Epithelial cell of proximal tubule (primary cell): ENCODE measurements at regions not wholly inside any gene's neighbourhood (a gene's known extent, or its start where the extent isn't known, plus 50 kb on each side); places are given as distances from the start of the nearest gene placed in this dataset.

Experiments used
- DNase-seq: peaks from one replicate; pipeline ENCODE4 v3.0.0-alpha.2; 2011; ENCODE audit warnings: low read depth
- H3K4me3 ChIP-seq: 2 replicates; pipeline ENCODE4 v1.5.1; 2011; ENCODE audit warnings: low read depth, mild to moderate bottlenecking, low read length
- TF ChIP-seq, protein P1 (sequence below): conservative IDR thresholded peaks from 2 replicates; pipeline ENCODE4 v1.5.1; 2012; ENCODE audit warnings: low read depth, mild to moderate bottlenecking, low read length

DNA sequence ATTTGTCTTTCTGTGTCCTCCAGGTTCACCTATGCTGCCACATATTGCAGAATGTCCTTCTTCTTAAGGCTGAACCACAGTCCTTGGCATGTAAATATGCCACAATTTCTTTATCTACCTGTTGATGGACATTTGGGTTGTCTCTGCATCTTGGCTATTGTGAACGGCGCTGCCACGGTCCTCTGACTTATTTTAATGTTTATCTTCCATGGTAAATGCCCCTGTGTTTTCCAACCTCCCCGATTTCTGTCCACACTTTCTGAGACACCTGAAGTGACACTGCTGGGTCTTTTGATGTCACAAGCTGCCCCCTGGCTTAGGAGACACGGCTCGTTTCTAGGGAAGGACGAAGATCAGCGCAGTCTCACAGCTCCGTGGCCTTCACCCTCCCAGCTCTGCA lies 128.3 kb upstream of the PDE10A start:
- no peak overlapping the region for H3K4me3 ChIP-seq
- TF ChIP-seq, protein P1, sequence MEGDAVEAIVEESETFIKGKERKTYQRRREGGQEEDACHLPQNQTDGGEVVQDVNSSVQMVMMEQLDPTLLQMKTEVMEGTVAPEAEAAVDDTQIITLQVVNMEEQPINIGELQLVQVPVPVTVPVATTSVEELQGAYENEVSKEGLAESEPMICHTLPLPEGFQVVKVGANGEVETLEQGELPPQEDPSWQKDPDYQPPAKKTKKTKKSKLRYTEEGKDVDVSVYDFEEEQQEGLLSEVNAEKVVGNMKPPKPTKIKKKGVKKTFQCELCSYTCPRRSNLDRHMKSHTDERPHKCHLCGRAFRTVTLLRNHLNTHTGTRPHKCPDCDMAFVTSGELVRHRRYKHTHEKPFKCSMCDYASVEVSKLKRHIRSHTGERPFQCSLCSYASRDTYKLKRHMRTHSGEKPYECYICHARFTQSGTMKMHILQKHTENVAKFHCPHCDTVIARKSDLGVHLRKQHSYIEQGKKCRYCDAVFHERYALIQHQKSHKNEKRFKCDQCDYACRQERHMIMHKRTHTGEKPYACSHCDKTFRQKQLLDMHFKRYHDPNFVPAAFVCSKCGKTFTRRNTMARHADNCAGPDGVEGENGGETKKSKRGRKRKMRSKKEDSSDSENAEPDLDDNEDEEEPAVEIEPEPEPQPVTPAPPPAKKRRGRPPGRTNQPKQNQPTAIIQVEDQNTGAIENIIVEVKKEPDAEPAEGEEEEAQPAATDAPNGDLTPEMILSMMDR, result no peak
- DNase-seq, result no peak

DNA sequence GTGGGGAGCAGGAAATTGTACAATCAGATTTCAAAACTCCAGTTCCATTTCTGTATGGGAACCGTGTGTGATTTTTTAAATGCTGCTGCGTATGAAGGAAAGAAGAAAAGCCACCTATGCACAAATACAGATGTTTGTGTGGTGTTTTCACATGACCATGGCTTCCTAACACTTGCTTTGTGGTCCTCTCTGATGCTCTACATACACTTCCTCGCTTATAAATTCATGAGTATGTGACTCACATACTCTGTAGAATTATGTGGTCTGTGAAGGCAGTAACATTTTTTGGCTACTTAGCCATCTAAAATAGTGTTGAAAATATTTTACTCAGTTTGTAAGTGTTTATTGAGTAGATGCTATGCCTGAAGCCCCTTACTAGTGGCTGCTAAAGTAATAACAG lies 119.8 kb upstream of the PDE10A start:
- H3K4me3 ChIP-seq, result no peak overlapping the region
- TF ChIP-seq, protein P1, result no peak
- no peak for DNase-seq

DNA sequence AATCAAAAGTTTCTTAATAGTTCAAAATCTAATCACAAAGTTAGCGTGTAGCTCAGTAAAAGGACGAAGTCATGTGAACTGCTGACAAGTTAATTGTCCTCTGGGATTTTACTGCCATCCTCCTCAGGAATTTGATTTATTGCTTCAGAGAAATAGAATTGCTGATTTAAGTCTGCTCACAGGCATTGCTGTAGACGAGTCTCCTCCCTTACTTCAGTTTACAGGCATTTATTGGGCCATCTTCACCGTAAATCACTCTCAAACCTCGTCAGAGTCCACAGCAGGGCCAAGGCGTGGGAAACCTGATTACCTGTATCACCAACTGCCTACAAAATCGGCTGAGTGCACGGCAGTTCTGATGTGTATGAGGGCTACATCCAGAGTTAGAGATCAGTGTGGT lies 119.1 kb upstream of the PDE10A start:
- H3K4me3 ChIP-seq, result no peak overlapping the region
- DNase-seq, result no peak
- TF ChIP-seq, protein P1, result no peak

DNA sequence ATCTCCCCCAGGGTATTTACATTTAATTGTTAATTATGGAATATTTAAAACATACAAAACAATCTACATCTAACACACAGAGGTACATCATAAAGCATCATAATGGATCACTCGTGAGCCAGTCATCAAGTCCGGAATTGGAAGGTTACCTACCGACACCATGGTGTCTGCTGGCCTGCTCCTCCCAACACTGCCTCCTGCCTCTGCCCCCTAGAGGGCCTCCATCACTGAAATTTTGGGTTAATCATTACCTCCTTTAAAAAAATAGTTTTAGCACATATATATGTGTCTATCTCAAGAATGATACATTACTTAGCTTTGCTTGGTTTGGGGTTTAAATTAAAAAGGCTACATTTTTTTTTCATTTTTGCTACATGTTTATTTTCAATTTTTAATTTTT lies 114.6 kb upstream of the PDE10A start:
- H3K4me3 ChIP-seq, result no peak overlapping the region
- TF ChIP-seq, protein P1, result peak; percentile 32
- no peak for DNase-seq

DNA sequence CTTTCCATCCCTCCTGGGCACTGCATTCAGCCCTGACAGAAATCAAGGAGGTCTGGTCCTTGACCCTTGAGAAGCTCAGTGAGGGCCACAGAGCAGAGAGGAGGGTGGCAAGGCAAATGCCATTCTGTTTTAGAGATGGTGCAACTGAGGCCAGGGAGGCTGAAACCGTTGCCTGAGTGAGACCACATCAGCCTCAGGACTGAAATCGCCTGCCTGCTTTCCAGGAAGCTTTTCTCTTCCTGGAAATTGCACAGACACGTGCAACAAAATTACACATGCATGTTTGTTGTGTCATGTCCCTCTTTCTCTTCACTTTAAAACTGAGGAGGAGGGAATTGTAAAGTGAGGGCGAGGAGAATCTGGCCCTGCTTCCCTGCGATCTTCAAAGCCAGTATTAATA lies 113.7 kb upstream of the PDE10A start:
- DNase-seq, result no peak
- TF ChIP-seq, protein P1, result no peak
- no peak overlapping the region for H3K4me3 ChIP-seq

DNA sequence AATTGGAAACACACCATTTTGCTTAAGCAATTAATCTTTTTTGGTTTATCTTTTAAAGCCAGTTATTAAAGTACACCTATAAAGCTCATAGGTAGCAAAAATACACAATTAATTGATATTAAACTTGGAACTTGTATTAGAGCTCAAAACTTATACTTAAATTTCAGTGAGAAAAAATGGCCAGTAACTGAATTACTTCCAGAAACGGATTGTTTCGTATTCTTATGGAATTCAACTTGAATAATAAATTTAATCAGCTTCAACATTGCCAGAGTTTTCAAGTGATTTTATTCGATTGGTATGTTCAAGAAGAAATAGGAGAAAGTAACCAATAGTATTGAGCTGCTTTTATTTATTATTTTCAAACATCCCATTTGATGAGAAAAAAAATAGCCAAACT lies 112.7 kb upstream of the PDE10A start:
- no peak for DNase-seq
- TF ChIP-seq, protein P1, result no peak
- no peak overlapping the region for H3K4me3 ChIP-seq

DNA sequence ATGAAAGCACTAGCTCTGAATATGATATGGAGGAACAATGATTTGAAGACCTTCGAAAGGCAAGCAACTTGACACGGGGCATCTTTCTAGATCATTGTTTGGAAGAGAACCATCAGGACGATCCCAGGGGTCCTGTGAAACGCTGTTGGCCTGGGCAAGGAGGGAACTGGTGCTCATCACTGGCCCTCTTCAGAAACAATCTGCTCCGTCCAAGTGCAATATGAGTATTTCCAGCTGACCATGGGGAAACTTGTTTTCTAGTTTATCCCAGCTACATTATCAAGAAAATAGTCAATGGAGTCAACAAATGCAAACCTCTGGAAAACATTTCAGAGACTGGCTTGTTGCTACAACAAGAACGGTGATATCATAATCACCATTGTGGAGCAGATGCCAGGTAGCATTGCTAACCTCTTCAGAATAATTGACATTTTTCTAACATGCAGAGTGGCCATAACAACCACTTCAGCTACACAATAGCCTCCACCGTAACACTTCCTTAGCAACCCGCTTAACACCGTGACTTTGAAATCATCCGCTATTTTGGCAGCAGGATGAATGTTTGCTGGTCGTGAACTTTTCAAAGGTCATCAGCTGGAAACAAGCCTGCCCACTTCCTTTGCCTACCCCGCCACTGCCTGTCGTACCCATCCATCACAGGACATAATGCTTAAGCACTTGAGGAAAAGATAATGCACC lies 112.0 kb upstream of the PDE10A start:
- DNase-seq, result peak; percentile 59
- TF ChIP-seq, protein P1, result no peak

More for the DNA sequence above, 112.0 kb upstream of the PDE10A start:
- no peak overlapping the region for H3K4me3 ChIP-seq
